CD14-positive monocyte (primary cell): ENCODE measurements at regions not wholly inside any gene's neighbourhood (a gene's known extent, or its start where the extent isn't known, plus 50 kb on each side); places are given as distances from the start of the nearest gene placed in this dataset.

Source experiments
- DNase-seq, 3 donors: peaks; one replicate each; pipeline ENCODE4 v3.0.0-alpha.2; 2011 to 2022
- H2AFZ ChIP-seq: 2 replicates; pipeline ENCODE4 v1.6.0; 2012; ENCODE audit warnings: mild to moderate bottlenecking, low read depth, low read length, inconsistent platforms; ENCODE audit not compliant: insufficient read depth, poor library complexity, severe bottlenecking
- H3K27ac ChIP-seq, 2 donors: 1 replicate in 1 of 2; 2 replicates in 1 of 2; pipeline ENCODE4 v1.5.1; 2012 to 2013; ENCODE audit warnings: low read length in 2 of 2, control low read depth in 1 of 2, inconsistent platforms in 1 of 2, low read depth in 1 of 2, mild to moderate bottlenecking in 1 of 2
- H3K27me3 ChIP-seq, 2 donors: one replicate each; pipeline versions ENCODE4 v1.6.0 to v1.6.1; 2011 to 2013; ENCODE audit warnings: low read length in 2 of 2; ENCODE audit not compliant: control insufficient read depth in 2 of 2, insufficient read depth in 2 of 2
- H3K36me3 ChIP-seq, 2 donors: replicated peaks in 1 of 2; 1 replicate in 1 of 2; 2 replicates in 1 of 2; pipeline versions ENCODE4 v1.5.1 to v1.6.1; 2012 to 2013; ENCODE audit warnings: low read length in 2 of 2, control low read depth in 1 of 2, inconsistent platforms in 1 of 2, mild to moderate bottlenecking in 1 of 2; ENCODE audit not compliant: insufficient read depth in 2 of 2, control insufficient read depth in 1 of 2
- H3K4me1 ChIP-seq, 2 donors: 1 replicate in 1 of 2; 2 replicates in 1 of 2; pipeline versions ENCODE4 v1.5.1 to v1.6.1; 2012 to 2013; ENCODE audit warnings: low read length in 2 of 2, control low read depth in 1 of 2, inconsistent platforms in 1 of 2, mild to moderate bottlenecking in 1 of 2, moderate library complexity in 1 of 2; ENCODE audit not compliant: insufficient read depth in 2 of 2, control insufficient read depth in 1 of 2
- H3K4me2 ChIP-seq: replicated peaks from 2 replicates; pipeline ENCODE3; 2012; ENCODE audit warnings: low read length, moderate library complexity, mild to moderate bottlenecking; ENCODE audit not compliant: poor library complexity, severe bottlenecking; ENCODE audit errors: extremely low read depth
- H3K4me3 ChIP-seq, 3 experiments: fragments of 200-600 bp in 1 of 3; sonication (generic) in 1 of 3; replicated peaks in 1 of 3; 1 replicate in 2 of 3; 2 replicates in 1 of 3; pipeline ENCODE4 v1.5.1; 2011 to 2013; ENCODE audit warnings: low read length in 3 of 3, mild to moderate bottlenecking in 3 of 3, control low read depth in 2 of 3, low read depth in 2 of 3, inconsistent platforms in 1 of 3, moderate library complexity in 1 of 3
- H3K79me2 ChIP-seq: 2 replicates; pipeline ENCODE4 v1.6.0; 2012; ENCODE audit warnings: mild to moderate bottlenecking, control low read depth, inconsistent platforms, low read length, moderate library complexity; ENCODE audit not compliant: insufficient read depth
- H3K9ac ChIP-seq: 2 replicates; pipeline ENCODE4 v1.6.0; 2017; ENCODE audit warnings: low read length, mild to moderate bottlenecking; ENCODE audit not compliant: insufficient read depth, poor library complexity, severe bottlenecking
- H3K9me3 ChIP-seq, 2 donors: replicated peaks in 1 of 2; 1 replicate in 1 of 2; 2 replicates in 1 of 2; pipeline versions ENCODE4 v1.5.1 to v1.6.1; 2012 to 2013; ENCODE audit warnings: low read length in 2 of 2, control low read depth in 1 of 2; ENCODE audit not compliant: control insufficient read depth in 1 of 2, insufficient read depth in 1 of 2
- H4K20me1 ChIP-seq: 2 replicates; pipeline ENCODE4 v1.6.0; 2012; ENCODE audit warnings: mild to moderate bottlenecking, low read length, control low read depth, moderate library complexity; ENCODE audit not compliant: insufficient read depth
- H3K27ac Mint-ChIP-seq, 7 donors: one replicate each; pipeline ENCODE4 v1.8.0; 2020; ENCODE audit warnings: mild to moderate bottlenecking in 7 of 7, mixed read lengths in 7 of 7, moderate library complexity in 6 of 7, inconsistent platforms in 2 of 7
- H3K27me3 Mint-ChIP-seq, 3 donors: one replicate each; pipeline ENCODE4 v1.8.0; 2021 to 2022; ENCODE audit warnings: low read depth in 3 of 3, mild to moderate bottlenecking in 3 of 3, mixed read lengths in 3 of 3, moderate library complexity in 3 of 3, inconsistent platforms in 1 of 3
- H3K36me3 Mint-ChIP-seq, 2 donors: one replicate each; pipeline ENCODE4 v1.8.0; 2020; ENCODE audit warnings: mixed read lengths in 2 of 2, inconsistent platforms in 1 of 2, mild to moderate bottlenecking in 1 of 2
- H3K4me1 Mint-ChIP-seq: one replicate; pipeline ENCODE4 v1.8.0; 2020; ENCODE audit warnings: mild to moderate bottlenecking, mixed read lengths
- H3K4me3 Mint-ChIP-seq, 2 donors: one replicate each; pipeline ENCODE4 v1.8.0; 2020; ENCODE audit warnings: mild to moderate bottlenecking in 2 of 2, mixed read lengths in 2 of 2, moderate library complexity in 1 of 2
- H3K9me3 Mint-ChIP-seq, 7 donors: one replicate each; pipeline ENCODE4 v1.8.0; 2020 to 2022; ENCODE audit warnings: mixed read lengths in 7 of 7, mild to moderate bottlenecking in 6 of 7, moderate library complexity in 6 of 7, inconsistent platforms in 2 of 7
- CTCF ChIP-seq: fragments of 200-600 bp; IDR thresholded peaks from one replicate; pipeline ENCODE4 v1.8.0; 2022; ENCODE audit warnings: antibody characterized with exemption, mild to moderate bottlenecking
- WGBS: methylation state at CpG from one replicate; pipeline ENCODE4 v1.1.5; 2013; ENCODE audit warnings: missing lambda C conversion rate; ENCODE audit not compliant: insufficient coverage; 5-methylcytosine and 5-hydroxymethylcytosine counted together
- intact Hi-C, 2 donors: fragments of 100-400 bp; cut with micrococcal nuclease; formaldehyde crosslinking; loops; one replicate each; pipeline versions ENCODE4 v1.15.0 to v1.15.1; 2023

GRCh38 chr2:82657106-82657505 lies 1802.0 kb downstream of the SUCLG1 start:
- Mint-ChIP-seq H3K27ac (no peak overlapping the region), H3K9me3 (peaks cover 0 to 11% (median 6%) of the 10 kb centered on the region in 7 donors), H3K27me3 (no peaks in the 10 kb centered on the region), H3K4me1 (no peaks in the 10 kb centered on the region), H3K36me3 (no peaks in the 10 kb centered on the region), H3K4me3 (no peak overlapping the region)
- H3K79me2 ChIP-seq = no peaks in the 10 kb centered on the region
- H2AFZ ChIP-seq = no peak overlapping the region
- no peaks in the 10 kb centered on the region for H3K27me3 ChIP-seq
- H3K4me2 ChIP-seq = no peak overlapping the region
- no peak overlapping the region for H3K4me3 ChIP-seq
- H4K20me1 ChIP-seq = no peaks in the 10 kb centered on the region
- H3K36me3 ChIP-seq = no peaks in the 10 kb centered on the region
- no peak overlapping the region for H3K9ac ChIP-seq
- DNase-seq = no peak
- TF ChIP-seq CTCF = no peak
- intact Hi-C loops = no loop called here
- peaks cover 0 to 13% of the 10 kb centered on the region in 2 donors for H3K9me3 ChIP-seq
- no peak overlapping the region for H3K27ac ChIP-seq
- WGBS = 94% methylated on average over 2 of the region's 2 CpGs
- H3K4me1 ChIP-seq = no peaks in the 10 kb centered on the region

GRCh38 chr2:82656420-82656819 lies 1802.7 kb downstream of the SUCLG1 start:
- intact Hi-C loops = no loop called here
- no peaks in the 10 kb centered on the region for H4K20me1 ChIP-seq
- Mint-ChIP-seq H3K4me3 (no peak overlapping the region), H3K9me3 (peaks cover 0 to 11% (median 6%) of the 10 kb centered on the region in 7 donors), H3K36me3 (no peaks in the 10 kb centered on the region), H3K27ac (no peak overlapping the region), H3K4me1 (no peaks in the 10 kb centered on the region), H3K27me3 (no peaks in the 10 kb centered on the region)
- no peaks in the 10 kb centered on the region for H3K79me2 ChIP-seq
- H3K4me3 ChIP-seq = no peak overlapping the region
- H3K4me2 ChIP-seq = no peak overlapping the region
- H3K9ac ChIP-seq = no peak overlapping the region
- H3K4me1 ChIP-seq = no peaks in the 10 kb centered on the region
- no peak for TF ChIP-seq CTCF
- no peak overlapping the region for H3K27ac ChIP-seq
- WGBS = 83% methylated on average over 2 of the region's 2 CpGs
- no peaks in the 10 kb centered on the region for H3K36me3 ChIP-seq
- DNase-seq = no peak
- no peaks in the 10 kb centered on the region for H3K27me3 ChIP-seq
- H3K9me3 ChIP-seq = peaks cover 0 to 13% of the 10 kb centered on the region in 2 donors
- no peak overlapping the region for H2AFZ ChIP-seq
